CD14-positive monocyte (primary cell): ENCODE measurements at regions not wholly inside any gene's neighbourhood (a gene's known extent, or its start where the extent isn't known, plus 50 kb on each side); places are given as distances from the start of the nearest gene placed in this dataset.

ENCODE experiments used
- DNase-seq, 3 donors: peaks; one replicate each; pipeline ENCODE4 v3.0.0-alpha.2; 2011 to 2022
- H2AFZ ChIP-seq: 2 replicates; pipeline ENCODE4 v1.6.0; 2012; ENCODE audit warnings: mild to moderate bottlenecking, low read depth, low read length, inconsistent platforms; ENCODE audit not compliant: insufficient read depth, poor library complexity, severe bottlenecking
- H3K27ac ChIP-seq, 2 donors: 1 replicate in 1 of 2; 2 replicates in 1 of 2; pipeline ENCODE4 v1.5.1; 2012 to 2013; ENCODE audit warnings: low read length in 2 of 2, control low read depth in 1 of 2, inconsistent platforms in 1 of 2, low read depth in 1 of 2, mild to moderate bottlenecking in 1 of 2
- H3K27me3 ChIP-seq, 2 donors: one replicate each; pipeline versions ENCODE4 v1.6.0 to v1.6.1; 2011 to 2013; ENCODE audit warnings: low read length in 2 of 2; ENCODE audit not compliant: control insufficient read depth in 2 of 2, insufficient read depth in 2 of 2
- H3K36me3 ChIP-seq, 2 donors: replicated peaks in 1 of 2; 1 replicate in 1 of 2; 2 replicates in 1 of 2; pipeline versions ENCODE4 v1.5.1 to v1.6.1; 2012 to 2013; ENCODE audit warnings: low read length in 2 of 2, control low read depth in 1 of 2, inconsistent platforms in 1 of 2, mild to moderate bottlenecking in 1 of 2; ENCODE audit not compliant: insufficient read depth in 2 of 2, control insufficient read depth in 1 of 2
- H3K4me1 ChIP-seq, 2 donors: 1 replicate in 1 of 2; 2 replicates in 1 of 2; pipeline versions ENCODE4 v1.5.1 to v1.6.1; 2012 to 2013; ENCODE audit warnings: low read length in 2 of 2, control low read depth in 1 of 2, inconsistent platforms in 1 of 2, mild to moderate bottlenecking in 1 of 2, moderate library complexity in 1 of 2; ENCODE audit not compliant: insufficient read depth in 2 of 2, control insufficient read depth in 1 of 2
- H3K4me2 ChIP-seq: replicated peaks from 2 replicates; pipeline ENCODE3; 2012; ENCODE audit warnings: low read length, moderate library complexity, mild to moderate bottlenecking; ENCODE audit not compliant: poor library complexity, severe bottlenecking; ENCODE audit errors: extremely low read depth
- H3K4me3 ChIP-seq, 3 experiments: fragments of 200-600 bp in 1 of 3; sonication (generic) in 1 of 3; replicated peaks in 1 of 3; 1 replicate in 2 of 3; 2 replicates in 1 of 3; pipeline ENCODE4 v1.5.1; 2011 to 2013; ENCODE audit warnings: low read length in 3 of 3, mild to moderate bottlenecking in 3 of 3, control low read depth in 2 of 3, low read depth in 2 of 3, inconsistent platforms in 1 of 3, moderate library complexity in 1 of 3
- H3K79me2 ChIP-seq: 2 replicates; pipeline ENCODE4 v1.6.0; 2012; ENCODE audit warnings: mild to moderate bottlenecking, control low read depth, inconsistent platforms, low read length, moderate library complexity; ENCODE audit not compliant: insufficient read depth
- H3K9ac ChIP-seq: 2 replicates; pipeline ENCODE4 v1.6.0; 2017; ENCODE audit warnings: low read length, mild to moderate bottlenecking; ENCODE audit not compliant: insufficient read depth, poor library complexity, severe bottlenecking
- H3K9me3 ChIP-seq, 2 donors: replicated peaks in 1 of 2; 1 replicate in 1 of 2; 2 replicates in 1 of 2; pipeline versions ENCODE4 v1.5.1 to v1.6.1; 2012 to 2013; ENCODE audit warnings: low read length in 2 of 2, control low read depth in 1 of 2; ENCODE audit not compliant: control insufficient read depth in 1 of 2, insufficient read depth in 1 of 2
- H4K20me1 ChIP-seq: 2 replicates; pipeline ENCODE4 v1.6.0; 2012; ENCODE audit warnings: mild to moderate bottlenecking, low read length, control low read depth, moderate library complexity; ENCODE audit not compliant: insufficient read depth
- H3K27ac Mint-ChIP-seq, 7 donors: one replicate each; pipeline ENCODE4 v1.8.0; 2020; ENCODE audit warnings: mild to moderate bottlenecking in 7 of 7, mixed read lengths in 7 of 7, moderate library complexity in 6 of 7, inconsistent platforms in 2 of 7
- H3K27me3 Mint-ChIP-seq, 3 donors: one replicate each; pipeline ENCODE4 v1.8.0; 2021 to 2022; ENCODE audit warnings: low read depth in 3 of 3, mild to moderate bottlenecking in 3 of 3, mixed read lengths in 3 of 3, moderate library complexity in 3 of 3, inconsistent platforms in 1 of 3
- H3K36me3 Mint-ChIP-seq, 2 donors: one replicate each; pipeline ENCODE4 v1.8.0; 2020; ENCODE audit warnings: mixed read lengths in 2 of 2, inconsistent platforms in 1 of 2, mild to moderate bottlenecking in 1 of 2
- H3K4me1 Mint-ChIP-seq: one replicate; pipeline ENCODE4 v1.8.0; 2020; ENCODE audit warnings: mild to moderate bottlenecking, mixed read lengths
- H3K4me3 Mint-ChIP-seq, 2 donors: one replicate each; pipeline ENCODE4 v1.8.0; 2020; ENCODE audit warnings: mild to moderate bottlenecking in 2 of 2, mixed read lengths in 2 of 2, moderate library complexity in 1 of 2
- H3K9me3 Mint-ChIP-seq, 7 donors: one replicate each; pipeline ENCODE4 v1.8.0; 2020 to 2022; ENCODE audit warnings: mixed read lengths in 7 of 7, mild to moderate bottlenecking in 6 of 7, moderate library complexity in 6 of 7, inconsistent platforms in 2 of 7
- CTCF ChIP-seq: fragments of 200-600 bp; IDR thresholded peaks from one replicate; pipeline ENCODE4 v1.8.0; 2022; ENCODE audit warnings: antibody characterized with exemption, mild to moderate bottlenecking
- WGBS: methylation state at CpG from one replicate; pipeline ENCODE4 v1.1.5; 2013; ENCODE audit warnings: missing lambda C conversion rate; ENCODE audit not compliant: insufficient coverage; 5-methylcytosine and 5-hydroxymethylcytosine counted together
- intact Hi-C, 2 donors: fragments of 100-400 bp; cut with micrococcal nuclease; formaldehyde crosslinking; loops; one replicate each; pipeline versions ENCODE4 v1.15.0 to v1.15.1; 2023

GRCh38 chr10:52558090-52558489 is 214.5 kb downstream of the MBL2 start:
- no peaks in the 10 kb centered on the region for H3K4me1 ChIP-seq
- Mint-ChIP-seq H3K27ac (peak overlapping the region in 1 of 7 donors; percentile 25), H3K36me3 (no peaks in the 10 kb centered on the region), H3K4me3 (no peak overlapping the region), H3K27me3 (peaks cover 0 to 2% (median 2%) of the 10 kb centered on the region in 3 donors), H3K4me1 (no peaks in the 10 kb centered on the region), H3K9me3 (peaks cover 0 to 4% (median 1%) of the 10 kb centered on the region in 7 donors)
- intact Hi-C loops = no loop called here
- no peak overlapping the region for H2AFZ ChIP-seq
- H3K36me3 ChIP-seq = no peaks in the 10 kb centered on the region
- H3K27me3 ChIP-seq = no peaks in the 10 kb centered on the region
- TF ChIP-seq CTCF = no peak
- H3K79me2 ChIP-seq = no peaks in the 10 kb centered on the region
- H3K4me3 ChIP-seq = no peak overlapping the region
- H3K9me3 ChIP-seq = no peaks in the 10 kb centered on the region
- no CpG with 5 or more reads among the region's 1 CpG for WGBS
- H3K27ac ChIP-seq = no peak overlapping the region
- H3K4me2 ChIP-seq = no peak overlapping the region
- no peaks in the 10 kb centered on the region for H4K20me1 ChIP-seq
- no peak for DNase-seq
- H3K9ac ChIP-seq = no peak overlapping the region

GRCh38 chr10:52561322-52561721 is 211.3 kb downstream of the MBL2 start:
- Mint-ChIP-seq H3K27ac (no peak overlapping the region), H3K4me1 (no peaks in the 10 kb centered on the region), H3K36me3 (no peaks in the 10 kb centered on the region), H3K9me3 (peaks cover 0 to 2% (median 0%) of the 10 kb centered on the region in 7 donors), H3K4me3 (no peak overlapping the region), H3K27me3 (peaks cover 0 to 2% (median 2%) of the 10 kb centered on the region in 3 donors)
- WGBS = 100% methylated on average over 1 of the region's 3 CpGs
- TF ChIP-seq CTCF = no peak
- Histone ChIP-seq H3K27me3 (no peaks in the 10 kb centered on the region), H3K4me3 (no peak overlapping the region), H3K36me3 (no peaks in the 10 kb centered on the region), H3K9ac (no peak overlapping the region), H3K27ac (no peak overlapping the region), H3K79me2 (no peaks in the 10 kb centered on the region), H3K9me3 (no peaks in the 10 kb centered on the region), H3K4me1 (no peaks in the 10 kb centered on the region), H2AFZ (no peak overlapping the region), H4K20me1 (no peaks in the 10 kb centered on the region), H3K4me2 (no peak overlapping the region)
- no peak for DNase-seq
- intact Hi-C loops = no loop called here
